OCI-M1 (cell line): ENCODE measurements at regions not wholly inside any gene's neighbourhood (a gene's known extent, or its start where the extent isn't known, plus 50 kb on each side); places are given as distances from the start of the nearest gene placed in this dataset.

ENCODE experiments used
- DNase-seq: peaks from one replicate; lab custom pipeline; 2025; lab: John Stamatoyannopoulos, UW

- no peak for DNase-seq
These were observed 121.7 kb downstream of the MBL2 start for GRCh38 chr10:52650873-52651272.

- DNase-seq: no peak
These were observed 121.3 kb downstream of the MBL2 start for GRCh38 chr10:52651293-52651692.

- DNase-seq: peak; percentile 25
These were observed 119.9 kb downstream of the MBL2 start for GRCh38 chr10:52652431-52653262.

GRCh38 chr10:52653263-52653909 lies 119.2 kb downstream of the MBL2 start:
- DNase-seq: no peak

- no peak for DNase-seq
These were observed 118.4 kb downstream of the MBL2 start for GRCh38 chr10:52654201-52654600.

GRCh38 chr10:52658112-52658511 lies 114.5 kb downstream of the MBL2 start:
- DNase-seq: peak; percentile 40

GRCh38 chr10:52659085-52659484 lies 113.5 kb downstream of the MBL2 start:
- DNase-seq: no peak

GRCh38 chr10:52662256-52662655 lies 110.3 kb downstream of the MBL2 start:
- DNase-seq: no peak

- DNase-seq: no peak
These were observed 109.4 kb downstream of the MBL2 start for GRCh38 chr10:52663161-52663560.

GRCh38 chr10:52664629-52665028 lies 108.0 kb downstream of the MBL2 start:
- no peak for DNase-seq

GRCh38 chr10:52665821-52666220 lies 106.8 kb downstream of the MBL2 start:
- DNase-seq: no peak

GRCh38 chr10:52666931-52667330 lies 105.7 kb downstream of the MBL2 start:
- DNase-seq: no peak

- DNase-seq: no peak
These were observed 104.6 kb downstream of the MBL2 start for GRCh38 chr10:52668024-52668423.

GRCh38 chr10:52672880-52673279 lies 99.7 kb downstream of the MBL2 start:
- no peak for DNase-seq

- DNase-seq: no peak
These were observed 99.1 kb downstream of the MBL2 start for GRCh38 chr10:52673468-52673867.

- no peak for DNase-seq
These were observed 98.1 kb downstream of the MBL2 start for GRCh38 chr10:52674474-52674873.

- no peak for DNase-seq
These were observed 95.5 kb downstream of the MBL2 start for GRCh38 chr10:52677086-52677485.

GRCh38 chr10:52678611-52679010 lies 94.0 kb downstream of the MBL2 start:
- no peak for DNase-seq

GRCh38 chr10:52679117-52679516 lies 93.5 kb downstream of the MBL2 start:
- no peak for DNase-seq

- no peak for DNase-seq
These were observed 89.8 kb downstream of the MBL2 start for GRCh38 chr10:52682766-52683165.

- no peak for DNase-seq
These were observed 88.8 kb downstream of the MBL2 start for GRCh38 chr10:52683776-52684175.

- DNase-seq: no peak
These were observed 83.7 kb downstream of the MBL2 start for GRCh38 chr10:52688899-52689298.

- DNase-seq: no peak
These were observed 76.4 kb downstream of the MBL2 start for GRCh38 chr10:52696232-52696631.

- DNase-seq: no peak
These were observed 70.9 kb downstream of the MBL2 start for GRCh38 chr10:52701647-52702046.
